ENCODE measurements at regions not wholly inside any gene's neighbourhood (a gene's known extent, or its start where the extent isn't known, plus 50 kb on each side); places are given as distances from the start of the nearest gene placed in this dataset.

DNA sequence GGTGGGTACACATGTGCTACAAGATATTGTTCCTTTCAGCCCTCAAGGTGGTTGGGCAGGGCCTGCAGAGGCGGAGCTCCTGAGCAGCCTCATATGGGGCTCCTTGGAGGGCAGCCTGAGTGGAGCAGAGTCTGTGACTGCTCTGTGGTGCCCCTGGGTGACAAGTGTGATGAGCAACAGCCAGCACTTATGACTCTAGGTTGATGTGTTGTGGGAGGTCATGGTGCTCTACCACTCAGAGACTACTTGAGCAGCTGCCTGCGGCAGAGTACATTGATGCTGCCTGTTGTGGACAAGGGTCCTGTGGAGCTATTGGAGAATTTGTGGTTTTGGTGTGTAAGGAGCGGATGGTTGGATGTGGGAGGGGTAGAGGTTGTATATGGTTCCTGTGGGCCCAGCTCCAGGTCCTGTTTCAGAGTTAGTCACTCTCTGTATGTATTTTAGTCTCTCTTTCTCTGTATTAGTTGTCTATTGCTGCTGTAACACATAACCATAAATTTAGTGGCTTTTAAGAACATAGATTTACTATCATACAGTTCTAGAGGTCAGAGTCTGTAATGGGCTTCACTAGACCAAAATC, 141.3 kb downstream of the SREK1 start (continued):
- TF ChIP-seq, protein P1, sequence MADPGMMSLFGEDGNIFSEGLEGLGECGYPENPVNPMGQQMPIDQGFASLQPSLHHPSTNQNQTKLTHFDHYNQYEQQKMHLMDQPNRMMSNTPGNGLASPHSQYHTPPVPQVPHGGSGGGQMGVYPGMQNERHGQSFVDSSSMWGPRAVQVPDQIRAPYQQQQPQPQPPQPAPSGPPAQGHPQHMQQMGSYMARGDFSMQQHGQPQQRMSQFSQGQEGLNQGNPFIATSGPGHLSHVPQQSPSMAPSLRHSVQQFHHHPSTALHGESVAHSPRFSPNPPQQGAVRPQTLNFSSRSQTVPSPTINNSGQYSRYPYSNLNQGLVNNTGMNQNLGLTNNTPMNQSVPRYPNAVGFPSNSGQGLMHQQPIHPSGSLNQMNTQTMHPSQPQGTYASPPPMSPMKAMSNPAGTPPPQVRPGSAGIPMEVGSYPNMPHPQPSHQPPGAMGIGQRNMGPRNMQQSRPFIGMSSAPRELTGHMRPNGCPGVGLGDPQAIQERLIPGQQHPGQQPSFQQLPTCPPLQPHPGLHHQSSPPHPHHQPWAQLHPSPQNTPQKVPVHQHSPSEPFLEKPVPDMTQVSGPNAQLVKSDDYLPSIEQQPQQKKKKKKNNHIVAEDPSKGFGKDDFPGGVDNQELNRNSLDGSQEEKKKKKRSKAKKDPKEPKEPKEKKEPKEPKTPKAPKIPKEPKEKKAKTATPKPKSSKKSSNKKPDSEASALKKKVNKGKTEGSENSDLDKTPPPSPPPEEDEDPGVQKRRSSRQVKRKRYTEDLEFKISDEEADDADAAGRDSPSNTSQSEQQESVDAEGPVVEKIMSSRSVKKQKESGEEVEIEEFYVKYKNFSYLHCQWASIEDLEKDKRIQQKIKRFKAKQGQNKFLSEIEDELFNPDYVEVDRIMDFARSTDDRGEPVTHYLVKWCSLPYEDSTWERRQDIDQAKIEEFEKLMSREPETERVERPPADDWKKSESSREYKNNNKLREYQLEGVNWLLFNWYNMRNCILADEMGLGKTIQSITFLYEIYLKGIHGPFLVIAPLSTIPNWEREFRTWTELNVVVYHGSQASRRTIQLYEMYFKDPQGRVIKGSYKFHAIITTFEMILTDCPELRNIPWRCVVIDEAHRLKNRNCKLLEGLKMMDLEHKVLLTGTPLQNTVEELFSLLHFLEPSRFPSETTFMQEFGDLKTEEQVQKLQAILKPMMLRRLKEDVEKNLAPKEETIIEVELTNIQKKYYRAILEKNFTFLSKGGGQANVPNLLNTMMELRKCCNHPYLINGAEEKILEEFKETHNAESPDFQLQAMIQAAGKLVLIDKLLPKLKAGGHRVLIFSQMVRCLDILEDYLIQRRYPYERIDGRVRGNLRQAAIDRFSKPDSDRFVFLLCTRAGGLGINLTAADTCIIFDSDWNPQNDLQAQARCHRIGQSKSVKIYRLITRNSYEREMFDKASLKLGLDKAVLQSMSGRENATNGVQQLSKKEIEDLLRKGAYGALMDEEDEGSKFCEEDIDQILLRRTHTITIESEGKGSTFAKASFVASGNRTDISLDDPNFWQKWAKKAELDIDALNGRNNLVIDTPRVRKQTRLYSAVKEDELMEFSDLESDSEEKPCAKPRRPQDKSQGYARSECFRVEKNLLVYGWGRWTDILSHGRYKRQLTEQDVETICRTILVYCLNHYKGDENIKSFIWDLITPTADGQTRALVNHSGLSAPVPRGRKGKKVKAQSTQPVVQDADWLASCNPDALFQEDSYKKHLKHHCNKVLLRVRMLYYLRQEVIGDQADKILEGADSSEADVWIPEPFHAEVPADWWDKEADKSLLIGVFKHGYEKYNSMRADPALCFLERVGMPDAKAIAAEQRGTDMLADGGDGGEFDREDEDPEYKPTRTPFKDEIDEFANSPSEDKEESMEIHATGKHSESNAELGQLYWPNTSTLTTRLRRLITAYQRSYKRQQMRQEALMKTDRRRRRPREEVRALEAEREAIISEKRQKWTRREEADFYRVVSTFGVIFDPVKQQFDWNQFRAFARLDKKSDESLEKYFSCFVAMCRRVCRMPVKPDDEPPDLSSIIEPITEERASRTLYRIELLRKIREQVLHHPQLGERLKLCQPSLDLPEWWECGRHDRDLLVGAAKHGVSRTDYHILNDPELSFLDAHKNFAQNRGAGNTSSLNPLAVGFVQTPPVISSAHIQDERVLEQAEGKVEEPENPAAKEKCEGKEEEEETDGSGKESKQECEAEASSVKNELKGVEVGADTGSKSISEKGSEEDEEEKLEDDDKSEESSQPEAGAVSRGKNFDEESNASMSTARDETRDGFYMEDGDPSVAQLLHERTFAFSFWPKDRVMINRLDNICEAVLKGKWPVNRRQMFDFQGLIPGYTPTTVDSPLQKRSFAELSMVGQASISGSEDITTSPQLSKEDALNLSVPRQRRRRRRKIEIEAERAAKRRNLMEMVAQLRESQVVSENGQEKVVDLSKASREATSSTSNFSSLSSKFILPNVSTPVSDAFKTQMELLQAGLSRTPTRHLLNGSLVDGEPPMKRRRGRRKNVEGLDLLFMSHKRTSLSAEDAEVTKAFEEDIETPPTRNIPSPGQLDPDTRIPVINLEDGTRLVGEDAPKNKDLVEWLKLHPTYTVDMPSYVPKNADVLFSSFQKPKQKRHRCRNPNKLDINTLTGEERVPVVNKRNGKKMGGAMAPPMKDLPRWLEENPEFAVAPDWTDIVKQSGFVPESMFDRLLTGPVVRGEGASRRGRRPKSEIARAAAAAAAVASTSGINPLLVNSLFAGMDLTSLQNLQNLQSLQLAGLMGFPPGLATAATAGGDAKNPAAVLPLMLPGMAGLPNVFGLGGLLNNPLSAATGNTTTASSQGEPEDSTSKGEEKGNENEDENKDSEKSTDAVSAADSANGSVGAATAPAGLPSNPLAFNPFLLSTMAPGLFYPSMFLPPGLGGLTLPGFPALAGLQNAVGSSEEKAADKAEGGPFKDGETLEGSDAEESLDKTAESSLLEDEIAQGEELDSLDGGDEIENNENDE (IDR thresholded peaks at IDR 0.05; ENCODE audit: insufficient replicate concordance, low read length): no peak
- TF ChIP-seq, protein P2, sequence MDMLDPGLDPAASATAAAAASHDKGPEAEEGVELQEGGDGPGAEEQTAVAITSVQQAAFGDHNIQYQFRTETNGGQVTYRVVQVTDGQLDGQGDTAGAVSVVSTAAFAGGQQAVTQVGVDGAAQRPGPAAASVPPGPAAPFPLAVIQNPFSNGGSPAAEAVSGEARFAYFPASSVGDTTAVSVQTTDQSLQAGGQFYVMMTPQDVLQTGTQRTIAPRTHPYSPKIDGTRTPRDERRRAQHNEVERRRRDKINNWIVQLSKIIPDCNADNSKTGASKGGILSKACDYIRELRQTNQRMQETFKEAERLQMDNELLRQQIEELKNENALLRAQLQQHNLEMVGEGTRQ (IDR thresholded peaks at IDR 0.05; ENCODE audit: low read length): no peak
- TF ChIP-seq, protein P3, sequence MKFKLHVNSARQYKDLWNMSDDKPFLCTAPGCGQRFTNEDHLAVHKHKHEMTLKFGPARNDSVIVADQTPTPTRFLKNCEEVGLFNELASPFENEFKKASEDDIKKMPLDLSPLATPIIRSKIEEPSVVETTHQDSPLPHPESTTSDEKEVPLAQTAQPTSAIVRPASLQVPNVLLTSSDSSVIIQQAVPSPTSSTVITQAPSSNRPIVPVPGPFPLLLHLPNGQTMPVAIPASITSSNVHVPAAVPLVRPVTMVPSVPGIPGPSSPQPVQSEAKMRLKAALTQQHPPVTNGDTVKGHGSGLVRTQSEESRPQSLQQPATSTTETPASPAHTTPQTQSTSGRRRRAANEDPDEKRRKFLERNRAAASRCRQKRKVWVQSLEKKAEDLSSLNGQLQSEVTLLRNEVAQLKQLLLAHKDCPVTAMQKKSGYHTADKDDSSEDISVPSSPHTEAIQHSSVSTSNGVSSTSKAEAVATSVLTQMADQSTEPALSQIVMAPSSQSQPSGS (IDR thresholded peaks at IDR 0.05; ENCODE audit: low read length): no peak
- no peak for TF ChIP-seq BACH1 (IDR thresholded peaks at IDR 0.05; ENCODE audit: low read length)
